HCT116 (cell line): ENCODE measurements at regions not wholly inside any gene's neighbourhood (a gene's known extent, or its start where the extent isn't known, plus 50 kb on each side); places are given as distances from the start of the nearest gene placed in this dataset.

Source experiments
- ATAC-seq: fragments of 200-7000 bp; cut with Tn5 transposase; 2 replicates; pipeline ENCODE4 v1.9.1; 2020; ENCODE audit warnings: mild to moderate bottlenecking, moderate library complexity
- BruUV-seq: library from RNA; stranded (reverse); fragments of 400-500 nt; replicated peaks from 2 replicates; lab custom pipeline; 2021; lab: Mats Ljungman, UMichigan
- CTCF ChIA-PET: fragments of 300-600 bp; sonication (Branson Sonifier 250); formaldehyde crosslinking; loops from one replicate; lab custom pipeline; 2021; ENCODE audit warnings: antibody characterized with exemption; lab: Charles Lee
- POLR2A ChIA-PET: fragments of 300-600, 350-600 bp; sonication (Branson Sonifier 250); formaldehyde crosslinking; loops from one replicate; lab custom pipeline; 2021; ENCODE audit warnings: antibody characterized with exemption; lab: Charles Lee
- RAD21 ChIA-PET, 2 experiments: fragments of 300-600 bp; sonication (Branson Sonifier 250); formaldehyde crosslinking; loops; one replicate each; lab custom pipeline; 2023; ENCODE audit warnings: low total read pairs in 2 of 2; ENCODE audit not compliant: uncharacterized antibody in 2 of 2, unreplicated experiment in 2 of 2, low non-redundant PET in 1 of 2; lab: Charles Lee
- DNase-seq: peaks from one replicate; pipeline ENCODE4 v3.0.0-alpha.2; 2010; ENCODE audit warnings: low read depth, low spot score
- H2AFZ ChIP-seq: fragments of 200-600 bp; shearing (Covaris generic), sonication (generic); 2 replicates; pipeline ENCODE4 v1.6.1; 2017; ENCODE audit warnings: low read depth, mixed run types, mixed read lengths, antibody characterized with exemption, low read length; ENCODE audit not compliant: poor library complexity, severe bottlenecking
- H3K27ac ChIP-seq: 2 replicates; pipeline ENCODE4 v1.5.1; 2012; ENCODE audit warnings: low read depth, low read length
- H3K27me3 ChIP-seq: fragments of 200-600 bp; sonication (generic); 2 replicates; pipeline ENCODE4 v1.6.1; 2016; ENCODE audit warnings: mixed run types, low read length, mixed read lengths; ENCODE audit not compliant: insufficient read depth
- H3K36me3 ChIP-seq, 2 experiments: fragments of 200-500 bp in 1 of 2; fragments of 200-600 bp in 1 of 2; sonication (Bioruptor generic) in 1 of 2; sonication (generic) in 1 of 2; 2 replicates each; pipeline versions ENCODE4 v1.5.1 to v1.6.1; 2014 to 2016; ENCODE audit warnings: low read length in 2 of 2, inconsistent platforms in 1 of 2, mixed read lengths in 1 of 2, mixed run types in 1 of 2; ENCODE audit not compliant: insufficient read depth in 2 of 2, control insufficient read depth in 1 of 2
- H3K4me1 ChIP-seq, 2 experiments: fragments of 200-600 bp in 1 of 2; sonication (generic) in 1 of 2; 2 replicates each; pipeline versions ENCODE4 v1.5.1 to v1.6.1; 2012 to 2017; ENCODE audit warnings: low read length in 2 of 2, inconsistent platforms in 1 of 2, mild to moderate bottlenecking in 1 of 2, mixed read lengths in 1 of 2, mixed run types in 1 of 2, moderate library complexity in 1 of 2; ENCODE audit not compliant: insufficient read depth in 2 of 2, control insufficient read depth in 1 of 2
- H3K4me2 ChIP-seq: fragments of 200-600 bp; sonication (generic); 2 replicates; pipeline ENCODE4 v1.6.1; 2017; ENCODE audit warnings: mixed run types, low read length, mixed read lengths
- H3K4me3 ChIP-seq, 2 experiments: fragments of 200-600 bp in 1 of 2; sonication (generic) in 1 of 2; replicated peaks in 1 of 2; 2 replicates each; pipeline ENCODE4 v1.5.1; 2011 to 2016; ENCODE audit warnings: low read length in 2 of 2, control low read depth in 1 of 2, low read depth in 1 of 2, mild to moderate bottlenecking in 1 of 2, mixed read lengths in 1 of 2, mixed run types in 1 of 2
- H3K79me2 ChIP-seq: fragments of 200-600 bp; sonication (generic); 2 replicates; pipeline ENCODE4 v1.6.1; 2017; ENCODE audit warnings: mild to moderate bottlenecking, mixed run types, low read length, moderate library complexity, mixed read lengths; ENCODE audit not compliant: insufficient read depth
- H3K9ac ChIP-seq: fragments of 200-600 bp; sonication (generic); 2 replicates; pipeline ENCODE4 v1.6.1; 2016; ENCODE audit warnings: low read length, mixed read lengths
- H3K9me2 ChIP-seq: fragments of 200-600 bp; sonication (generic), shearing (Covaris generic); 2 replicates; pipeline ENCODE4 v1.6.1; 2017; ENCODE audit warnings: mixed run types, mild to moderate bottlenecking, moderate library complexity; ENCODE audit not compliant: insufficient read depth
- H3K9me3 ChIP-seq, 2 experiments: fragments of 200-500 bp in 1 of 2; fragments of 200-600 bp in 1 of 2; sonication (Bioruptor generic) in 1 of 2; sonication (generic) in 1 of 2; 2 replicates each; pipeline ENCODE4 v1.6.1; 2014 to 2017; ENCODE audit warnings: low read length in 2 of 2, mixed read lengths in 2 of 2, inconsistent platforms in 1 of 2, low read depth in 1 of 2, mild to moderate bottlenecking in 1 of 2, mixed run types in 1 of 2, moderate library complexity in 1 of 2; ENCODE audit not compliant: control insufficient read depth in 1 of 2, insufficient read depth in 1 of 2
- H4K20me1 ChIP-seq: fragments of 200-600 bp; sonication (generic), shearing (Covaris generic); 2 replicates; pipeline ENCODE4 v1.6.1; 2017; ENCODE audit warnings: mixed run types, mild to moderate bottlenecking, moderate library complexity; ENCODE audit not compliant: insufficient read depth
- CBX3 ChIP-seq: IDR thresholded peaks from 2 replicates; pipeline ENCODE4 v1.6.1; 2012; ENCODE audit warnings: low read depth
- CEBPB ChIP-seq: IDR thresholded peaks from 2 replicates; pipeline ENCODE4 v1.6.1; 2012; ENCODE audit warnings: low read depth
- CTCF ChIP-seq, 3 experiments: fragments of 200-600 bp in 1 of 3; sonication (generic) in 1 of 3; IDR thresholded peaks in 2 of 3; conservative IDR thresholded peaks in 1 of 3; 2 replicates each; pipeline ENCODE4 v1.5.1; 2012 to 2017; ENCODE audit warnings: low read depth in 2 of 3, low read length in 2 of 3, antibody characterized with exemption in 1 of 3, borderline replicate concordance in 1 of 3, control low read depth in 1 of 3, mild to moderate bottlenecking in 1 of 3, mixed read lengths in 1 of 3, mixed run types in 1 of 3, moderate library complexity in 1 of 3; ENCODE audit not compliant: insufficient read depth in 1 of 3
- EZH2 ChIP-seq: fragments of 200-600 bp; sonication (generic); IDR thresholded peaks from 2 replicates; pipeline ENCODE4 v1.6.1; 2017; ENCODE audit warnings: antibody characterized with exemption, mixed run types
- EZH2phosphoT487 ChIP-seq: fragments of 200-600 bp; IDR thresholded peaks from 2 replicates; pipeline ENCODE4 v1.6.1; 2018; ENCODE audit warnings: antibody characterized with exemption, borderline replicate concordance
- JUND ChIP-seq: IDR thresholded peaks from 2 replicates; pipeline ENCODE4 v1.6.1; 2012
- MAX ChIP-seq: IDR thresholded peaks from 2 replicates; pipeline ENCODE4 v1.6.1; 2012
- RAD21 ChIP-seq: IDR thresholded peaks from 2 replicates; pipeline ENCODE4 v1.6.1; 2012; ENCODE audit warnings: low read depth, mild to moderate bottlenecking
- REST ChIP-seq: IDR thresholded peaks from 2 replicates; pipeline ENCODE4 v1.6.1; 2012; ENCODE audit warnings: low read depth
- SIN3A ChIP-seq: IDR thresholded peaks from 2 replicates; pipeline ENCODE4 v1.6.1; 2012; ENCODE audit warnings: low read depth
- TCF7L2 ChIP-seq: IDR thresholded peaks from 2 replicates; pipeline ENCODE4 v1.7.0; 2011; ENCODE audit warnings: borderline replicate concordance, inconsistent platforms; ENCODE audit not compliant: insufficient read depth, insufficient read length; ENCODE audit errors: extremely low read depth
- YY1 ChIP-seq: IDR thresholded peaks from 2 replicates; pipeline ENCODE4 v1.6.1; 2011; ENCODE audit warnings: low read length, low read depth, moderate library complexity, mild to moderate bottlenecking; ENCODE audit not compliant: insufficient replicate concordance; ENCODE audit errors: extremely low read depth
- intact Hi-C: fragments of 100-400 bp; cut with micrococcal nuclease; formaldehyde crosslinking; loops from 2 replicates; pipeline ENCODE4 v1.10.0; 2022

GRCh38 chr6:139923964-139924475, 549.6 kb upstream of the CITED2 start:
- BruUV-seq, result no TSS peak
- TF ChIP-seq MAX, result no peak
- TF ChIP-seq EZH2phosphoT487, result no peak
- no peak for TF ChIP-seq REST
- no peak for TF ChIP-seq CBX3
- no peak for TF ChIP-seq RAD21
- no peak for TF ChIP-seq SIN3A
- no peak overlapping the region for H2AFZ ChIP-seq
- H4K20me1 ChIP-seq, result no peaks in the 10 kb centered on the region
- RAD21 ChIA-PET, result no interaction called here
- no peak overlapping the region for H3K4me2 ChIP-seq
- no peak for ATAC-seq
- H3K27ac ChIP-seq, result no peak overlapping the region
- DNase-seq, result no peak
- H3K4me1 ChIP-seq, result no peaks in the 10 kb centered on the region
- POLR2A ChIA-PET, result no interaction called here
- CTCF ChIA-PET, result interaction anchor here (1.3 kb wide), 1 partner anchor 554 kb away, joined by 3 read pairs; no protein-coding TSS in a partner anchor
- H3K36me3 ChIP-seq, result no peaks in the 10 kb centered on the region
- no peaks in the 10 kb centered on the region for H3K79me2 ChIP-seq
- no peaks in the 10 kb centered on the region for H3K27me3 ChIP-seq
- H3K9me3 ChIP-seq, result no peaks in the 10 kb centered on the region
- H3K4me3 ChIP-seq, result no peak overlapping the region
- intact Hi-C loops, result no loop called here
- H3K9ac ChIP-seq, result no peak overlapping the region
- no peaks in the 10 kb centered on the region for H3K9me2 ChIP-seq

GRCh38 chr6:139922236-139922635, 547.8 kb upstream of the CITED2 start:
- no peaks in the 10 kb centered on the region for H3K9me2 ChIP-seq
- no peaks in the 10 kb centered on the region for H3K27me3 ChIP-seq
- DNase-seq (no peak), ATAC-seq (no peak)
- H3K9ac ChIP-seq, result no peak overlapping the region
- H3K79me2 ChIP-seq, result no peaks in the 10 kb centered on the region
- no TSS peak for BruUV-seq
- no peak overlapping the region for H3K27ac ChIP-seq
- POLR2A ChIA-PET, result no interaction called here
- H4K20me1 ChIP-seq, result no peaks in the 10 kb centered on the region
- intact Hi-C loops, result no loop called here
- H3K4me1 ChIP-seq, result no peaks in the 10 kb centered on the region
- no peak overlapping the region for H3K4me3 ChIP-seq
- H3K9me3 ChIP-seq, result no peaks in the 10 kb centered on the region
- CTCF ChIA-PET, result no interaction called here
- H3K4me2 ChIP-seq, result no peak overlapping the region
- H2AFZ ChIP-seq, result no peak overlapping the region
- RAD21 ChIA-PET, result no interaction called here
- H3K36me3 ChIP-seq, result no peaks in the 10 kb centered on the region
- TF ChIP-seq RAD21 (no peak), JUND (no peak), CTCF (IDR thresholded peaks at IDR 0.05 in 2 of 3, conservative IDR thresholded peaks at IDR 0.05 in 1 of 3; ENCODE audit: borderline replicate concordance in 1 of 3, insufficient read depth in 1 of 3, low read depth in 2 of 3, low read length in 2 of 3) (no peak), TCF7L2 (no peak), SIN3A (no peak), CEBPB (no peak), YY1 (no peak), EZH2 (no peak)
